Transverse colon (tissue), 4 donors: ENCODE measurements at regions not wholly inside any gene's neighbourhood (a gene's known extent, or its start where the extent isn't known, plus 50 kb on each side); places are given as distances from the start of the nearest gene placed in this dataset.

Experiments
- EP300 ChIP-seq: sonication (generic); formaldehyde crosslinking; IDR thresholded peaks from one replicate; pipeline ENCODE4 v1.6.1; 2017; ENCODE audit warnings: antibody characterized with exemption, low read depth
- POLR2A ChIP-seq: fragments of 450-650 bp; IDR thresholded peaks from one replicate; pipeline ENCODE4 v1.6.1; 2016; ENCODE audit warnings: antibody characterized with exemption, mild to moderate bottlenecking, moderate library complexity
- POLR2AphosphoS5 ChIP-seq, 3 donors: sonication (generic); formaldehyde crosslinking; IDR thresholded peaks; one replicate each; pipeline ENCODE4 v1.6.1; 2016; ENCODE audit warnings: antibody characterized with exemption in 3 of 3
- TF ChIP-seq, protein P1 (sequence below), 5 experiments: fragments of 200-600 bp in 3 of 5; fragments of 450-650 bp in 2 of 5; sonication (generic) in 3 of 5; IDR thresholded peaks; 1 replicate in 2 of 5; 2 replicates in 3 of 5; pipeline ENCODE4 v1.5.1; 2016 to 2017; ENCODE audit warnings: antibody characterized with exemption in 5 of 5, inconsistent platforms in 3 of 5, mild to moderate bottlenecking in 2 of 5, moderate library complexity in 1 of 5

GRCh38 chr3:48088749-48089466 lies 72.7 kb upstream of the MAP4 start:
- TF ChIP-seq POLR2A (peak; percentile 92), POLR2AphosphoS5 (IDR thresholded peaks at IDR 0.05) (peak; percentile 94 to 97 (median 95)), EP300 (no peak)
- TF ChIP-seq, protein P1, sequence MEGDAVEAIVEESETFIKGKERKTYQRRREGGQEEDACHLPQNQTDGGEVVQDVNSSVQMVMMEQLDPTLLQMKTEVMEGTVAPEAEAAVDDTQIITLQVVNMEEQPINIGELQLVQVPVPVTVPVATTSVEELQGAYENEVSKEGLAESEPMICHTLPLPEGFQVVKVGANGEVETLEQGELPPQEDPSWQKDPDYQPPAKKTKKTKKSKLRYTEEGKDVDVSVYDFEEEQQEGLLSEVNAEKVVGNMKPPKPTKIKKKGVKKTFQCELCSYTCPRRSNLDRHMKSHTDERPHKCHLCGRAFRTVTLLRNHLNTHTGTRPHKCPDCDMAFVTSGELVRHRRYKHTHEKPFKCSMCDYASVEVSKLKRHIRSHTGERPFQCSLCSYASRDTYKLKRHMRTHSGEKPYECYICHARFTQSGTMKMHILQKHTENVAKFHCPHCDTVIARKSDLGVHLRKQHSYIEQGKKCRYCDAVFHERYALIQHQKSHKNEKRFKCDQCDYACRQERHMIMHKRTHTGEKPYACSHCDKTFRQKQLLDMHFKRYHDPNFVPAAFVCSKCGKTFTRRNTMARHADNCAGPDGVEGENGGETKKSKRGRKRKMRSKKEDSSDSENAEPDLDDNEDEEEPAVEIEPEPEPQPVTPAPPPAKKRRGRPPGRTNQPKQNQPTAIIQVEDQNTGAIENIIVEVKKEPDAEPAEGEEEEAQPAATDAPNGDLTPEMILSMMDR (IDR thresholded peaks at IDR 0.05), result peak in 2 of 5 experiments; percentile 0 to 37
